NB4 (cell line): ENCODE measurements at regions not wholly inside any gene's neighbourhood (a gene's known extent, or its start where the extent isn't known, plus 50 kb on each side); places are given as distances from the start of the nearest gene placed in this dataset.
"Not testable (repeated sequence)": the region's sequence is repeated elsewhere in the genome, so short reads cannot be mapped to it uniquely, and the experiment has no call there.

ENCODE experiments used
- DNase-seq: peaks from one replicate; pipeline ENCODE4 v3.0.0; 2010; ENCODE audit warnings: low read depth
- H3K4me3 ChIP-seq: one replicate; pipeline ENCODE4 v1.5.1; 2011; ENCODE audit warnings: mild to moderate bottlenecking, low read depth, low read length, moderate library complexity
- CTCF ChIP-seq: IDR thresholded peaks from one replicate; pipeline ENCODE4 v1.5.1; 2012; ENCODE audit warnings: low read depth, low read length
- MYC ChIP-seq: IDR thresholded peaks from 2 replicates; pipeline ENCODE4 v1.6.1; 2011; ENCODE audit warnings: low read depth, low read length
- POLR2A ChIP-seq: IDR thresholded peaks from 2 replicates; pipeline ENCODE4 v1.6.1; 2011; ENCODE audit warnings: mild to moderate bottlenecking; ENCODE audit not compliant: insufficient read length; ENCODE audit errors: extremely low read depth
- TF ChIP-seq, protein P1 (sequence below): IDR thresholded peaks from 2 replicates; pipeline ENCODE4 v1.6.1; 2011; ENCODE audit warnings: low read depth, low read length

GRCh38 chr6:144480473-144480872 lies 195.3 kb downstream of the UTRN start:
- no peak overlapping the region for H3K4me3 ChIP-seq
- TF ChIP-seq MYC (no peak), POLR2A (no peak), CTCF (no peak)
- TF ChIP-seq, protein P1, sequence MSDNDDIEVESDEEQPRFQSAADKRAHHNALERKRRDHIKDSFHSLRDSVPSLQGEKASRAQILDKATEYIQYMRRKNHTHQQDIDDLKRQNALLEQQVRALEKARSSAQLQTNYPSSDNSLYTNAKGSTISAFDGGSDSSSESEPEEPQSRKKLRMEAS: no peak
- no peak for DNase-seq

DNA sequence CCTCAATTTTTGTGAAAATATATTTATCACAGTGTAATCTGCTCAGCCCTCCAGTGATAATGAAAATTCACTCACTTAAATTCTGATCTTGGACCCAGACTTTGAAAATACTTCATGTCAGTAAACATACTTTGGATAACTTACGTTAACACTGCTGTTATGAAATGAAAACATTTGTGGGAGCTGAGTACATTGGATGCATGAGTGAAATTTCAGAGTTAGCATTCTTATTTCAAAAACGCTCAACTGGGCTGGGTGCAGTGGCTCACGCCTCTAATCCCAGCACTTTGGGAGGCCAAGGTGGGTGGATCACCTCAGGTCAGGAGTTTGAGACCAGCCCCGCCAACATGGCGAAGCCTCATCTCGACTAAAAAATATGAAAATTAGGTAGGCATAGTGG lies 196.4 kb downstream of the UTRN start:
- no peak for DNase-seq
- no peak for TF ChIP-seq POLR2A
- no peak for TF ChIP-seq CTCF
- TF ChIP-seq, protein P1: no peak
- no peak for TF ChIP-seq MYC
- H3K4me3 ChIP-seq: no peak overlapping the region

- H3K4me3 ChIP-seq: no peak overlapping the region
- peak; percentile 85 for DNase-seq
- TF ChIP-seq CTCF: peak; percentile 75
- TF ChIP-seq MYC: no peak
Observed at GRCh38 chr6:144482142-144482541, 197.0 kb downstream of the UTRN start.

DNA sequence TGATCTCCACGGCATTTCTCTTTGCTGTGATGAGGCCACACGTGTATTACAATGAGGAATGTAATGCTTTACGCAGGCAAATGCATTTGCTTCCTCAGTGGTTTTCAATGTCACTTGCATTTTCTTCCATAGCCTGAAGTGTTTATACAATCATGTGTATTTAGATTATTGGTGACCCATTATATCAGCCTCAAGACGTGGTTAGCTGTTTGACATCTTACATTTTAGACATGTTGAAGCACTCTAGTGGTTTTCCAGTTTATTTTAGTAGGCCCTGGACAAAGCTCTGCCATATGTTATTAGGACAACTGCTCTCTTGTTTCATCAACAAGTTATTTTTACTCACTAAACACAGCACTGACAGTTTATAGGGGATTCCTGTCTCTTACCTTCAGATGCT lies 200.4 kb downstream of the UTRN start:
- TF ChIP-seq MYC: no peak
- TF ChIP-seq, protein P1: no peak

GRCh38 chr6:144488590-144488989 lies 203.5 kb downstream of the UTRN start:
- H3K4me3 ChIP-seq: no peak overlapping the region
- TF ChIP-seq CTCF (no peak), MYC (no peak), POLR2A (no peak)
- TF ChIP-seq, protein P1: no peak
- no peak for DNase-seq

More for the DNA sequence above, 200.4 kb downstream of the UTRN start:
- H3K4me3 ChIP-seq: no peak overlapping the region
- no peak for DNase-seq

GRCh38 chr6:144493035-144493910 lies 208.1 kb downstream of the UTRN start:
- DNase-seq: no peak
- no peak for TF ChIP-seq MYC
- TF ChIP-seq CTCF: no peak
- no peak for TF ChIP-seq POLR2A
- TF ChIP-seq, protein P1: no peak
- H3K4me3 ChIP-seq: no peak overlapping the region

GRCh38 chr6:144495076-144495475 lies 209.9 kb downstream of the UTRN start:
- not testable (repeated sequence) for DNase-seq, H3K4me3 ChIP-seq
